ENCODE measurements at regions not wholly inside any gene's neighbourhood (a gene's known extent, or its start where the extent isn't known, plus 50 kb on each side); places are given as distances from the start of the nearest gene placed in this dataset.

- TF ChIP-seq CTCF (IDR thresholded peaks at IDR 0.05) (no peak), POLR2A (IDR thresholded peaks at IDR 0.05) (no peak)
Measured at GRCh38 chr10:125534515-125534914, 148.4 kb downstream of the TEX36 start.

Measured in right lobe of liver (tissue), 4 donors.